Cardiac muscle cell (in vitro differentiated cells and primary cell): ENCODE measurements at regions not wholly inside any gene's neighbourhood (a gene's known extent, or its start where the extent isn't known, plus 50 kb on each side); places are given as distances from the start of the nearest gene placed in this dataset.

Source experiments
- DNase-seq, 2 donors: peaks; one replicate each; pipeline versions ENCODE4 v3.0.0 to v3.0.0-alpha.2; 2010 to 2017; ENCODE audit warnings: low read depth in 1 of 2, low spot score in 1 of 2
- H3K27ac ChIP-seq: fragments of 200-600 bp; sonication (generic); 2 replicates; pipeline ENCODE4 v1.5.1; 2016
- H3K27me3 ChIP-seq: fragments of 200-600 bp; sonication (generic); 2 replicates; pipeline ENCODE4 v1.6.0; 2016; ENCODE audit warnings: control low read depth
- H3K36me3 ChIP-seq: fragments of 200-600 bp; sonication (generic); 2 replicates; pipeline ENCODE4 v1.5.1; 2016; ENCODE audit warnings: control low read depth
- H3K4me1 ChIP-seq: fragments of 200-600 bp; sonication (generic); 2 replicates; pipeline ENCODE4 v1.8.1; 2017; ENCODE audit warnings: low read depth, mild to moderate bottlenecking, mixed run types
- H3K4me3 ChIP-seq: fragments of 200-600 bp; sonication (generic); 2 replicates; pipeline ENCODE4 v1.5.1; 2016; ENCODE audit warnings: mild to moderate bottlenecking
- H3K9me3 ChIP-seq: fragments of 200-600 bp; sonication (generic); 2 replicates; pipeline ENCODE4 v1.5.1; 2017; ENCODE audit warnings: low read depth, mild to moderate bottlenecking, control low read depth
- TF ChIP-seq, protein P1 (sequence below): IDR thresholded peaks from 2 replicates; pipeline ENCODE4 v1.5.1; 2012; ENCODE audit warnings: low read depth, mild to moderate bottlenecking, low read length

DNA sequence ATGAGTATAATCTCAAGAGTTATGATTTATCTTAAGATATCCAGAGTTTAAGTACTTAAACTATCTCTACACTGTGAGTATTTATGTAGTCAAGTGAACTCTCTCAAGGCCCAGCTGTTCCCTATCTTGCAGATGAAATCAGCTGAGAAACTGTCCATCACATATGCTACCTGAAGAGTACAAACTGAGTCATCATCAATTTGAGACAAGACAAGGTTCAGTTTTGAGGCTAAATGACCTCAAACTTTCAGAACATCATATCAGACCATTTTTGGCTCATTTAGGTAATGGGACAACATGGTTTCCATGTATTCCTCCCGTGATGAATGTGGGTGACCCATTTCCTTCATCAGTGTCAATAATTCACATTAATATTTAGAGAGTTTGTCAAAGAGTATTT, 53.1 kb upstream of the AUTS2 start:
- no peak for DNase-seq
- H3K36me3 ChIP-seq: no peaks in the 10 kb centered on the region
- H3K9me3 ChIP-seq: no peaks in the 10 kb centered on the region
- H3K27me3 ChIP-seq: no peaks in the 10 kb centered on the region
- TF ChIP-seq, protein P1, sequence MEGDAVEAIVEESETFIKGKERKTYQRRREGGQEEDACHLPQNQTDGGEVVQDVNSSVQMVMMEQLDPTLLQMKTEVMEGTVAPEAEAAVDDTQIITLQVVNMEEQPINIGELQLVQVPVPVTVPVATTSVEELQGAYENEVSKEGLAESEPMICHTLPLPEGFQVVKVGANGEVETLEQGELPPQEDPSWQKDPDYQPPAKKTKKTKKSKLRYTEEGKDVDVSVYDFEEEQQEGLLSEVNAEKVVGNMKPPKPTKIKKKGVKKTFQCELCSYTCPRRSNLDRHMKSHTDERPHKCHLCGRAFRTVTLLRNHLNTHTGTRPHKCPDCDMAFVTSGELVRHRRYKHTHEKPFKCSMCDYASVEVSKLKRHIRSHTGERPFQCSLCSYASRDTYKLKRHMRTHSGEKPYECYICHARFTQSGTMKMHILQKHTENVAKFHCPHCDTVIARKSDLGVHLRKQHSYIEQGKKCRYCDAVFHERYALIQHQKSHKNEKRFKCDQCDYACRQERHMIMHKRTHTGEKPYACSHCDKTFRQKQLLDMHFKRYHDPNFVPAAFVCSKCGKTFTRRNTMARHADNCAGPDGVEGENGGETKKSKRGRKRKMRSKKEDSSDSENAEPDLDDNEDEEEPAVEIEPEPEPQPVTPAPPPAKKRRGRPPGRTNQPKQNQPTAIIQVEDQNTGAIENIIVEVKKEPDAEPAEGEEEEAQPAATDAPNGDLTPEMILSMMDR: no peak
- H3K4me3 ChIP-seq: no peak overlapping the region
- H3K27ac ChIP-seq: no peak overlapping the region
- peaks cover 8% of the 10 kb centered on the region for H3K4me1 ChIP-seq
